GM04504 (cell line): ENCODE measurements at regions not wholly inside any gene's neighbourhood (a gene's known extent, or its start where the extent isn't known, plus 50 kb on each side); places are given as distances from the start of the nearest gene placed in this dataset.

ENCODE experiments used
- DNase-seq: peaks from one replicate; pipeline ENCODE4 v3.0.0-alpha.2; 2012; ENCODE audit warnings: low read depth

GRCh38 chr17:72208832-72209231 lies 88.0 kb downstream of the SOX9 start:
- no peak for DNase-seq

- DNase-seq: no peak
Observed at GRCh38 chr17:72212041-72212440, 91.2 kb downstream of the SOX9 start.

GRCh38 chr17:72215490-72215889 lies 94.7 kb downstream of the SOX9 start:
- DNase-seq: no peak

- no peak for DNase-seq
Observed at GRCh38 chr17:72215928-72216327, 95.1 kb downstream of the SOX9 start.

- DNase-seq: no peak
Observed at GRCh38 chr17:72219137-72219823, 98.5 kb downstream of the SOX9 start.

GRCh38 chr17:72219824-72220493 lies 99.1 kb downstream of the SOX9 start:
- DNase-seq: no peak

- no peak for DNase-seq
Observed at GRCh38 chr17:72222661-72223380, 102.0 kb downstream of the SOX9 start.

GRCh38 chr17:72223866-72224291 lies 103.1 kb downstream of the SOX9 start:
- no peak for DNase-seq

- no peak for DNase-seq
Observed at GRCh38 chr17:72226322-72226721, 105.5 kb downstream of the SOX9 start.

- no peak for DNase-seq
Observed at GRCh38 chr17:72233986-72234385, 113.2 kb downstream of the SOX9 start.

- no peak for DNase-seq
Observed at GRCh38 chr17:72234985-72235384, 114.2 kb downstream of the SOX9 start.

- DNase-seq: no peak
Observed at GRCh38 chr17:72236980-72237633, 116.3 kb downstream of the SOX9 start.

GRCh38 chr17:72238157-72238673 lies 117.4 kb downstream of the SOX9 start:
- DNase-seq: no peak

GRCh38 chr17:72239548-72239947 lies 118.7 kb downstream of the SOX9 start:
- DNase-seq: no peak

GRCh38 chr17:72240333-72240732 lies 119.5 kb downstream of the SOX9 start:
- no peak for DNase-seq

GRCh38 chr17:72244494-72244893 lies 123.7 kb downstream of the SOX9 start:
- DNase-seq: no peak

- no peak for DNase-seq
Observed at GRCh38 chr17:72244956-72245355, 124.1 kb downstream of the SOX9 start.

GRCh38 chr17:72249441-72249840 lies 128.6 kb downstream of the SOX9 start:
- DNase-seq: no peak

- no peak for DNase-seq
Observed at GRCh38 chr17:72250206-72250605, 129.4 kb downstream of the SOX9 start.

- DNase-seq: no peak
Observed at GRCh38 chr17:72253597-72253996, 132.8 kb downstream of the SOX9 start.

GRCh38 chr17:72254808-72255449 lies 134.1 kb downstream of the SOX9 start:
- DNase-seq: no peak

GRCh38 chr17:72255481-72255880 lies 134.7 kb downstream of the SOX9 start:
- DNase-seq: no peak
